ENCODE measurements at regions not wholly inside any gene's neighbourhood (a gene's known extent, or its start where the extent isn't known, plus 50 kb on each side); places are given as distances from the start of the nearest gene placed in this dataset.

DNA sequence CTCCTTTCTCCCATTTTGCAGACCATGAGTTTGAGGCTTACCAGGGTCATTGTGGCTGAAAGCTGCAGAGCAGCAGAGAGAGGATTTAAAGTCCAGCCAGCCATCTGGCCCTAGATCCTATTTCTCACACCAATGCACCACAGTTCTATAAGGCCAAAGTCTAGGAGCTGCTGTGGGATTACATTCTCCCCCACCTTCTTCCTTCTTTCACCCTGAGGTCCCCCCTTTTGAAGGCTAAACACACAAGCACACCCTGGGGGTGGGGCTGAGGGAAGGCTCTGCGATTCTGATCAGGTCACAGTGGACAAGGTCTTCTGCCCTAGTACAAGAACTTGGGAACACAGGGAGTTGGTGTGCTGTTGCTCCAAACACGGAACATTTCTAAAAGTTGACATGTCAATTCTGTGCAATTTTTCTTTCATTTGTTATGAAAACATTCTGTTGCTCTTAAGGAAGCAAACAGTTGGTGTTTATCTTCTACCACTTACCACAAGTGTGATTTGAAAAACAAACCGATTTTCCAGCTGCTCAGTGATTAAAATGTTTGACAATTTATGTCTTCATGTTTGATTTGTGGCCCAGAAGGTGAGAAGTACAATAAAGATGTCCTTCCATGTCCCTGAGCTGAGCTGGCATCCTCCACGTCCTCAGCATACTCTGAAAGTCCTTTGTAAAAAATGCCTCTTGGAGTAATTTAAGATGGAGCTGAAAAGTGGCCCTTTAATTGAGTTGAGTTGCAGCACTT, 271.6 kb upstream of the PPP2R2D start:
- DNase-seq (ENCODE audit: low read depth, low spot score), result no peak

DNA sequence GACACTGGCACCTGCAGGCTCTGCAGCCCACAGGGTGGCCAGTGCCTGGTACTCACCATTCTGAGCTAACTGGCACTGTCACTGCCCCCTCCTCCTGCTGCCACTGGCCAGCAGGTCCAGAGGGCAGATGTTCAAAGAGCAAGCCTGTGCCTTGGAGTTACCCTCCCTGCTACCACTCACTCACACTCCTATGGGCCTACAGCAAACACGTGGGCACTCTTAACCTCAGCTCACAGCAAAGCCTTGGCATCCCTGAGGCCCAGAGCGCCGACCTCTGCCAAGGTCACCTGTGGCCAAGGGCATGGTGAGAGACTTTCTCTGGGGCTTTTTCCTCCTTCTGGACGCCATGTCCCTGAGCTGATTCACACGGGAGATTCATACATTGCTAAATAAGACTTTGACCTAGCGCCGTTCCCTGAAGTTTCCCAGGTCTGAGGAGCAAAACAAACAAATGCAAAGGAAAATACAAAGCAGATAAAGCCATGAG, 270.0 kb upstream of the PPP2R2D start:
- DNase-seq (ENCODE audit: low read depth, low spot score), result no peak

DNA sequence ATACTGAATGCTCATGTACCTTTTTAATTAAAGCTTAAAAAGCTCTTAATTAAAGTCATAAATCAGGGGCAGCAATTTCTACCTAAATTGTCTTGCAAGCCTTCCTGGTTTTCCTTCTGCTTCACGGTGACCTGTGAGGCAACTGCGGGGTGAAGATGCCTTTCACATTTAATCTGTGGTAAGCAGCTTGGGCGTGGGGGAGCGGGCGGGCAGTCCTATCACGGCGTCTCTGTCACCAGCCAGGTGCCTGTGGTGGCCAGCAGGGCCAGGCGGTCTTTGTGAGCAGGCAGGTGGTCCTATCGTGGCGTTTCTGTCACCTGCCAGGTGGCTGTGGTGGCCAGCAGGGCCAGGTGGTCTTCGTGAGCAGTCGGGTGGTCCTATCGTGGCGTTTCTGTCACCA, 269.2 kb upstream of the PPP2R2D start:
- DNase-seq (ENCODE audit: low read depth, low spot score), result no peak

DNA sequence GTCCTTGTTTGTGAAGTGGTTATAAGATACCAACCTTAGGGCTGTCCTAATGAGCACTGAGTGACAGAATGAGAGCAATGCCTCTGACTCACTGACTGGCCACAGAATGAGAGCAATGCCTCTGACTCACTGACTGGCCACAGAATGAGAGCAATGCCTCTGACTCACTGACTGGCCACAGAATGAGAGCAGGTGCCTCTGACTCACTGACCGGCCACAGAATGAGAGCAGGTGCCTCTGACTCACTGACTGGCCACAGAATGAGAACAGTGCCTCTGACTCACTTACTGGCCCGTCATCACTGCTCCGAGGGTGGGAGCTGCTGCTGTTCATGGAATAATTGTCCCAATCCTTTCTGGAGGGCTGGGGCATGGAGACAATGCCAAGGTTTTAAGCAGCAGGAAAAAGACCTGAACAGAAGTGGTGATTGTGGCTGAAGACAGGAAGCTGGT, 265.2 kb upstream of the PPP2R2D start:
- no peak for DNase-seq (ENCODE audit: low read depth, low spot score)

DNA sequence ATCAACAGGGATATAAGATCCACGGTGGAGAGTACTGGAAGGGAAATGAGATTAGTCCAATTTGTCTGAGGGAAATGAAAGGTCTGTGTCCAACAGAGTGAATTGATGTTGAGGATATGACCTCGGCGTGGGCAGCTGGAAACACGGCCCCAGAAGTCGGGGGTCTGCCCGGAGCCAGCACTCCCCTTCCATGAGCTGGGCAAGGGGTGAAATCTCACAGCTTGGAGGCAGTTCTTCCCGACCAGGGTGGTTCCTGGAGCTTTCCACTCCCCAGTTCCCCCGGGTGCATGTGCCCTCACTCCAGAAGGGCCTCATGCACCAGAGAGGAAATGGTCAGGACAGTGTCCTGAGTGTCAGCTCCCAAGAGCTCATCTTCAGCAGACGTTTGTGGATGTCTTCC, 264.7 kb upstream of the PPP2R2D start:
- DNase-seq (ENCODE audit: low read depth, low spot score), result no peak

DNA sequence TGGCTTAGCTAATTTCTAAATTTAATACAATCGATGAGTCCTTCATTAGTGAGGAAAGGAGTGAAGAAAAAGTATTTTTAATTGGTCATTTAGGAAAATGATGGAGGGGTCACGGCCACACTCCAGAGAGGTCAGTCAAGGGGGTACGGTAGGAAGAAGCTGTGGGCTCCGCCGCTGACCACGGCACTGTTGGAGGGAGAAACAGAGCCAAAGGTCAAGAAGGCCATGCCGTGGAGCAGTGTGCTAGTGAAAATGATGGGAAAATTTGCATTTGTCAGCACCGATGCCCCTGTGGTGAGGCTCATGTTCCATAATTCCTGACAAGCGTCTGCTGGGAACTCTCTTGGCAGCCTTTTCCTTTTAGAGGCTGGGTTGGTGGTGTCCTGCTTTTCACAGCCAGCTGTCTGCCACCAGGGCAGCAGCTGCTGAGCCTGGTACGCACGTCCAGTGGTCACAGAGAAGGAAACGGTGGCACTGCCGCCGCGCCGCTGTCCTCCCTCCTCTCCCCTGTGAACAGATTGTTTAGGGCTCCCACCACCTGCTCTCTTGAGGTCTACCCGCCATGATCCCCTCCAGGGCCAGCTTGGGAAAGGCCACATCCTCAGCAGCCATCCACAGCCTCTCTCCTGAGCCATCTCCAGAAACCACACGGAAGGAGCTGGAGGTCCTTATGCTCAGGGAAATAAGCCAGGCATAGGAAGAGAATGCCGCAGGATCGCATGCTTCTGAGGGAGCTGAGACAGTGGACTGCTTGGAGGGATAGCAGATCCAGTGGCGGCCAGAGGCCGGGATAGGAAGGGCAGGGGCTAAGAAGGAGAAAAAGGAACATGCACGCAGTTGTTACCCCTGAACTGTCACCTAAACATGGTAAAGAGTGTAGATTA, 263.7 kb upstream of the PPP2R2D start:
- no peak for DNase-seq (ENCODE audit: low read depth, low spot score)

DNA sequence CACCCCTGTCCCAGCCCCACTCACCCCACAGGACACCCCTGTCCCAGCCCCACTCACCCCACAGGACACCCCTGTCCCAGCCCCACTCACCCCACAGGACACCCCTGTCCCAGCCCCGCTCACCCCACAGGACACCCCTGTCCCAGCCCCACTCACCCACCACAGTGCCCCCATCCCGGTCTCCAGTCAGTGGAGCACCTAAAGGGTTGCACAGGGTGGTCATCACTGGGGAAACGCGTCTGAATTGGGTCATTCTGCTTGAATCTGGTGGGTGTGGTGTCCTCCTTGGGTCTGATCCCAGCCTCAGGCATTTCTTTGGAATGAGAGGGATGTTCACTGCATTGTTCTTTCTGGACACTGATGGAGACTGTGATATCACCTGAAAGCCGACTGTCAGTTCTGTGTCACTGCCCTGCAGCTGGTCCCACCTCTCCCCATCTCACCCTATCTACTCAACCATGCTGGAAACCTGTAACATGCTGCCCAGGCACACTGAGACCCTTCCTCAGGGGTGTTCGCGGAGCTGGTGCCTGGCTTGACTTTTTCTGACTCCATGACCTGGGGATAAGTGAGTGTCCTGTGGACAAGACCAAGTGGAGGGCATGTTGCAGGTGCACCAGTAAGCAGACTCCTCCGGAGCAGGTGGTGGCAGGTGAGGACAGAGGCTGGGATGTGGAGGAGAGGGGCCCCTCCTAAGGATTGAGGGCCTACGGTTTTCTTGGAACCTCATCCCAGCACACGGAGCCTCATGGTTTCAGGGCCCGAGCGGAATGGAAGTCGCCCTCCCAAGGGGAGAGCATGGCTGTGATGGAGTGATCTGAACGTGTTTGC, 262.5 kb upstream of the PPP2R2D start:
- DNase-seq (ENCODE audit: low read depth, low spot score), result no peak

DNA sequence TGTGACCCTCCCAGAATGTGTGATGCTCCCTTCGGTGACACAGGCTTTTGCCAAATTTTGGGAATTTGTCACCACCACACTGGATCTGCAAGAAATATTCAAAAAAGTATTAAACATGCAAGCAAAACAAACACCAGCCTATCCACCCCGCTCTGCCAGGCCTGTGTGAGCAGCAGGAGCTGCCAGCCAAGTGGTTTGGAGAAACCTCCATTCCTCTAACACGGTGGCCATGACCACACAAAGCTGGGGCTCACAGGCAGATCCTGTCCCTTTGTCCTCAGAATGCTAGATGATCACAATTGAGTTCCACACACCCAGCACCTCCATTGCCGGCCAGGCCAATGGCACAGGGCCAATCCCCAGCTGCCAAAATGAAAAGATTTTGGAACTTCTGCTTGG, 261.9 kb upstream of the PPP2R2D start:
- no peak for DNase-seq (ENCODE audit: low read depth, low spot score)

DNA sequence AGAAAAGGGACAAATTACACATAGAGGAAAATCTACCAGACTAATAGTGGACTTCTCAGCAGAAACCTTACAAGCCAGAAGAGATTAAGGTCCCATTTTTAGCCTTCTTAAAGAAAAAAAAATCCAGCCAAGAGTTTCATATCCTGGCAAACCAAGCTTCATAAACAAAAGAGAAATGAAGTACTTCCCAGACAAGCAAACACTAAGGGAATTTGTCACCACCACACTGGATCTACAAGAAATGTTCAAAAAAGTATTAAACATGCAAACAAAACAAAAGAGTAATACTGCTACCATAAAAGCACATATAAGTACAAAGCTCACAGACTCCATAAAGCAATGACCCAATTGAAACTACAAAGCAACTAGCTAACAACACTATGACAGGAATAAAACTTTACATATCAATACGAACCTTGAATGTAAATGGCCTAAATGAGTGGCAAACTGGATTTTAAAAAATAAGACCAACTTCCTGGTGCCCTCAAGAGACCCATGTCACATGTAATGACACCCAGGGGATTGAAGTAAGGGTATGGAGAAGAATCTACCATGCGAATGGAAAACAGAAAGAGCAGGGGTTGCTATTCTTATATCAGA, 260.7 kb upstream of the PPP2R2D start:
- no peak for DNase-seq (ENCODE audit: low read depth, low spot score)

DNA sequence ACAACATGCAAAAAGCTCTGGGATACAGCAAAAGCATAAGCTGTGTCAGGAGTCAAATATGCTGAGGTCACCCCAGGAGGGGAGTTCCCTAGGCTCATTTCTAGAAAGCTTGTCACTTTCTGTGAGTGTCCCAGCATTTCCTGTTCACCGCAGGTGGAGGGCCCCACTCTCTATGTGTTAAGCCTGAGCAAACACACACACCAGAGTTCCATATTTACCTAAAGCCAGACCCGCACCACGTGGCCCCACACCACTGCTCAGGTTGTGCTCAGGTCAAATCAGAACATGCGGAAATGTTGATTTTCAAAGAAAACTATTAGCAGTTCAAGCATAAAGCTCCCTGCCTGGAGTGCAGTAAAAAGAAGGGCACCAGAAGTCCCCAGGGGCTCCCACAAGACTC, 259.6 kb upstream of the PPP2R2D start:
- DNase-seq (ENCODE audit: low read depth, low spot score), result no peak

DNA sequence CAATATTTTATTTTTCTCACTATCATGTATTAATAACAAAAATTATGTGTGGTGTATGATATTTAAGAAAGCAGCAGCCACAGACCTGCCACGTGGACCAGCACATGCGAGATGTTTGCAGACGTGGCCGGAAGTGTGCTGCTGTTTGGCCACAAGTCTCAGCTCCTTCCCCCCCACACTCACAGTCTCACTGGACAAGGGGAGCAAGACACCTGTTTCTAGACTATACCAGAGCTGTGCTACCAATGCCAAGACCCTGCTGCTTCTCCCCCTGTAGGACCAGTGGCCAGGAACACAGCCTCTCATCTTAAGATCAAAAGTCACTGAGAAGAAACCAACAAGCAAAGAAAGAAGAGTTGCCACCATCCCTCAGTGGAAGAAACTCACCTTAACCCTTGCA, 258.9 kb upstream of the PPP2R2D start:
- no peak for DNase-seq (ENCODE audit: low read depth, low spot score)

DNA sequence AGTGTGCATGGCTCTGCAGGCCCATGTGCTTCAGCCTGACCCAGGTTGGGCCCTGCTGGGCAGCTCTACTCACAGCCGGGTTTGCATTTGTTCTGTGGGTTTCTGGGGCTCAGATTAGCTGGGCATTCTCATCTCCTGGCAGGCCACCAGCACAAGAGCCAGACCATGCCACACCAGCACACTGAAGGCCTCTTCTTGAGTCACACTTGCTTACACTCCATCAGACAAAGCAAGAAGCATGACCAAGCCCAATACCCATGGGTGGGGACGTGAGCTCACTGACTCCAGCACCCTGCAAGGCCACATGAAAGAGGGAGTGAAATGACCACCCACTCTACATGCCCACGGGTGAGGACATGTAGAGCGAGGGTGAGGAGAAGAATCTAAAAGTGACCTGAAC, 257.8 kb upstream of the PPP2R2D start:
- no peak for DNase-seq (ENCODE audit: low read depth, low spot score)

DNA sequence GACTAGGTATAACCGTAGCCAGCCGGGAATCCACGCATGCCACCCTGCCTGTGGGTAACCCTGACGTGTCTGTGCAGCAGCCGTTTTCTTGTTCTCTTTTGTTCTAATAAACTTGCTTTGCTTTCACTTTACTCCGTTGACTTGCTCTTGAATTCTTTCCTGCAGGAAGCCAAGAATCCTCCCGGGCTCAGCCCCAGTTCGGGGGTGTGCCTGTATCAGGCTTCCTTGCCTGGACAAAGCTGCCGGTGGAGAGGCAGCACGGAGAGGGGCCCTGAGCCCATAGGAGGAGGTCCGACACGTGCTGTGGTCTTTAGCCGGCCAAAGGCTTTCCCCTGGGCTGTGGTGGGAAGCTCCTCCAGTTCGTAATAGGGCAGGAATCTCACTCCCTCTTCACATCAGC, 256.5 kb upstream of the PPP2R2D start:
- no peak for DNase-seq (ENCODE audit: low read depth, low spot score)

DNA sequence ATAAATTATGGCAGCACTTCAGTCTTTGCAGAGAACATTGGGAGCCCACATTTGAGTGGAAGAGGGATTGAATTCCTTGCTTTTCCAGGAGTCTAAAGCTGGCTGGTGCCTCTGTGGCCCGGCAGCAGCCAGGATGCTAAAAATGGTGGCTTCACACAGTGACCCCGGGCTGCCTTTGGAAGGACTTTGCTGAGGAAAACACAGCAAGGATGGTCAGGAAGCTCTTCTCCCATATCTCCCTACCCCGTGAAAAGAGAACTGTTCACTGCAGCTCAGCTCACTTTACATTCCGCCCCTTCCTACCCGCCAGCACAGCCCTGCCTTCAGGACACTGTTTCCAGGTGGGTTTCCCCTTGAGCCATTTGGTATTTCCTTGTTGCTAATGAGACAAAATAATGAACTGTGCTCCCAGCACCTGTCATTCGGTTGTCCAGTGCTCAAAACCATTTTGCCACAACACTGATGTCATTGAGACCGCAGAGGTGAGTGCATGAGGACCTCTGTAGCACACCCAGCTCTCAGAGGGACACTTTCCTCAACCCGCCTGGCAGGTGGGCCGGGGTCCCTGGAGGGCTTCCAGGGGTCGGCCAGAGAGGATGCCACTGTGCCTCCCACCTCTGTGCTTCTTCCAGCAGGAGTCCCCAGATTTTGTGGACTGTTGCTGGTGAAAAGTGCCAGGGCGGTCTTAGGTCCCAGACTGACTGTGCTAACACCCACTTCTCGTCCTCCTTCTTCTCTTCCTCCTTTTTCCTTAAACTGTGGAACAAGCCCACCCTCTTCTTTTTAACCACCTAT, 255.7 kb upstream of the PPP2R2D start:
- no peak for DNase-seq (ENCODE audit: low read depth, low spot score)

DNA sequence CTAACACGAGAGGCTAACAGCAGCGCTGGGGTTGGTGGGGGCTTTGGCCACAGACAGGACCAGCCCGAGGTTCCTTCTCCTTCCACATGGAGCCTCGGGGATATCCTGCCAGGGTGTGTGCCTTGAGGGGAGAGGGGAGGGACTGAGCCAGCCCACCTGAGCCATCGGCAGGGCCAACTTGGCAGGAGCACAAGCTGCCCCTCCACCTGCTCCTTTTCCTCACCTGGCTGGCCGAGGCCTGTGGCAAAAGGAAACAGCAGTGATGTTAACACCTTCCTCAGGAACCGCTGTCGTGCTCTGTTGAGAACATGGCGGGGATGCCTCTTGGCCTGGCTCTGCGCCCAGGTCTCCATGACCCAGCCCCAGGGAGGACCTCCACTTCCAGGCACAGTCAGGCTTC, 255.1 kb upstream of the PPP2R2D start:
- no peak for DNase-seq (ENCODE audit: low read depth, low spot score)

DNA sequence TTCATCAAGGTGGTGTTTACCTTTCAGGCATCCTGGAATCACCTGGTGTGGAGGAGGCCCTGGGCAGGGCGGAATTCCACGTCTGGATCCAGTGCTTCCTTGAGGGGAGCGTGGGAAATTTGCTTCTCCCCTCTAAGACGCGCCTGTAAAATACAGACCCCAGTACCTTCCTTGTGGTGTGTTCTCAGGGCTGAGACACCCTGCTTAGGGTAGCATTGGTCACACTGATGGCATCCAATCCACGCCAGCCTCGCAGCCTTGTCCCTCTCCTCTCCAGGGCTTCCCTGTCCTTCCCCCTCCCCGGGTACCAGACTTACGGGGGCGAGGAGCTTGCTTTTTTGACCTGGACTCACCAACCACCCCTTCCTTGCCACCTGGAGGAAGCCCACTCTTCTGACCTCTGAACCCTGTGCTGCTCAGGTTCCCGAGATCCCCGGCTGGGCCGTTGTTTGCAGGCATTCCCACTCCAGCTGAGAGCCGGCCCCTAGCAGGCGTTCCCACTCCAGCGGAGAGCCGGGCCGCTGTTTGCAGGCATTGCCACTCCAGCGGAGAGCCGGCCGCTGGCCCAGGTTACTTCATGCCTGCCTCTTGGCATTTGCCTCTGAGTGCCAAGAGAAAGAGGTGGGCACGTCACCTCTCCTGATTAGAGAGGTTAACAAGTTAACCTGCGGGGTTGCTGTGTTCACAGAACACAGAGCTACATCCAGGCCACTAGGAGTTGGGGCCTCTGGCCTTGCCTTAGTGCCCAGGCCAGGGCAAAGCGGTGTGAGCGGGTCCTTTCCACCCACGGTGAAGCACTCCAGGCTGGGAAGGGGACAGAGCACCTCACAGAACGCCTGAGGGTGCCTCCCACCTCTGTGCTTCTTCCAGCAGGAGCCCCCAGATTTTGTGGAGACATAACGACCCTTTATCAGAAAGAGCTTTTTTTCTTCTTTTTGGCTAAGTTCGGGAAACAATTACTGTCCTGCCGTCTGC, 254.0 kb upstream of the PPP2R2D start:
- no peak for DNase-seq (ENCODE audit: low read depth, low spot score)

DNA sequence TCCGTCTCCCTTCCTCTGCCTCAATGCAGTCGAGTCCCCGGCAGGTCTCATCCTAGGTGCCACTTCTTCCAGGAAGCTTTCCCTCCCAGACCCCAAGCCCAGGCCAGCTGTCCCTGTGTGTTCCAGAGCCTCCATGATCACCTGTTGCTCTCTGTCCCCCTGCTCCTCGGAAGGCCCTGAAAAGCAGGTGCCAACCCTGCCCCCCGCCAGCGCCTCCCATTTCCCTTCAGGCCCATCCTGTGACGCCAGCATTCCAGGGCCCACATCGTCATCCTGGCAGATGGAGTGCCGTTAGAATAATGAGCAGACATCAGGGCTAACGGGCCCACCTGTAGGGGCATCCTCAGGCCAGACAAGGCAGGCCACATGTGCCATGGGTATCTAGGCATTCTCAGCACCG, 253.0 kb upstream of the PPP2R2D start:
- DNase-seq (ENCODE audit: low read depth, low spot score), result no peak

DNA sequence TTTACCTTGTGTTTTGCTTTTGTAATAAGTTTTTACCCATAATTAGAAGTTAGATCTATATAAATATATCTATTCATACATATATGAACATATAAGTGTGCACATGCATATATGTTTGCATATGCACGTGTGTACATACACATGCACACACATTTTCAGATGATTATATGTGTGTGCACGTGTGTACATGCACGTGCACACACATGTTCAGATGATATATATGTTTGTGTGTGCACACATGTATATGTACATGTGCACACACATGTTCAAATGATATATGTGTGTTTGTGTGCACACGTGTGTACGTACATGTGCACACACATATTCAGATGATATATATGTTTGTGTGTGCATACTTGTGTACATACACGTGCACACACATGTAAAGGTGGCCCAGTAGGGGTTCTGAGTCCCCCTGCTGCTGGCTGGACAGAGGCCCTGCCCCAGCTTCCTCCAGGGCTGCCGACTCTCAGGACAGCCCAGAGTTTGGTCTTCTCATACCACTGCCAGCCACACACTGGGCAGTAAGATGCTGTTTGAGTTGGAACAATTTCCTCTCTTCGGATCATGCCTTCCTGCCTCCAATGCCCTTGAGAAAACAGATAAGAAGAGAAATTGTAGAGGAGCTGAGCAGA, 252.3 kb upstream of the PPP2R2D start:
- no peak for DNase-seq (ENCODE audit: low read depth, low spot score)

DNA sequence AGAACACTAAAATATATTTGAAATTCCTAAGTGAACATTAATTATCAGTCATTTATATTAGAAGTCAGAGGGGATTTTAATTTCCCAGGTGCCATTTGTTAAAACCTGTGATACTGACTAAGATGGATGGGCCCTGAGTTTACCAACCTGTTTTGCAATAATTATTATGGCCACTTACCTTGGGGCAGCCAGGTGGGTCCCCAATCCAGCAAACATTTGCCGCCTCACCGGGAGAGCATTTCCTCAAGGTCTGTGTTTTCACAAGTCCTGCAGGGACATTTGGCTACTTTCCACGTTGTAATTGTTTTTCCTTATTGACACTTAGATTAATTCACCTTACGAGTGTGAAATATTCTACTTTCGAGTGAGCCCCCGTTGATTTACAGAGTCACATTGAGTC, 251.2 kb upstream of the PPP2R2D start:
- no peak for DNase-seq (ENCODE audit: low read depth, low spot score)
